CD4-positive, CD25-positive, alpha-beta regulatory T cell (primary cell): ENCODE measurements at regions not wholly inside any gene's neighbourhood (a gene's known extent, or its start where the extent isn't known, plus 50 kb on each side); places are given as distances from the start of the nearest gene placed in this dataset.
A peak's percentile ranks its signal among the peaks of the same experiment; 100 is the strongest.

Experiments
- ATAC-seq, 2 donors: fragments of 150-1000 bp; cut with Tn5 transposase; one replicate each; pipeline ENCODE4 v1.10.0; 2021; ENCODE audit warnings: low read depth in 2 of 2, moderate number of reproducible peaks in 2 of 2, moderate library complexity in 1 of 2
- DNase-seq, 3 donors: peaks; one replicate each; pipeline versions ENCODE4 v3.0.0 to v3.0.0-alpha.2; 2012 to 2022; ENCODE audit warnings: mixed read lengths in 1 of 3
- H3K27ac ChIP-seq: one replicate; pipeline ENCODE4 v1.7.0; 2013; ENCODE audit warnings: mild to moderate bottlenecking, low read length; ENCODE audit not compliant: insufficient read depth, poor library complexity, severe bottlenecking
- H3K27me3 ChIP-seq: one replicate; pipeline ENCODE4 v1.7.0; 2013; ENCODE audit warnings: low read length; ENCODE audit not compliant: control insufficient read depth, insufficient read depth
- H3K36me3 ChIP-seq: one replicate; pipeline ENCODE4 v1.7.0; 2013; ENCODE audit warnings: mild to moderate bottlenecking, low read length, moderate library complexity; ENCODE audit not compliant: control insufficient read depth, insufficient read depth
- H3K4me1 ChIP-seq: 2 replicates; pipeline ENCODE4 v1.7.0; 2013; ENCODE audit warnings: mild to moderate bottlenecking, low read length; ENCODE audit not compliant: insufficient read depth, control insufficient read depth, poor library complexity, severe bottlenecking
- H3K4me3 ChIP-seq: one replicate; pipeline ENCODE4 v1.7.0; 2013; ENCODE audit warnings: low read depth, mild to moderate bottlenecking, low read length, moderate library complexity
- H3K9me3 ChIP-seq, 2 experiments: 1 replicate in 1 of 2; 2 replicates in 1 of 2; pipeline ENCODE4 v1.7.0; 2013; ENCODE audit warnings: low read length in 2 of 2, mild to moderate bottlenecking in 1 of 2, moderate library complexity in 1 of 2; ENCODE audit not compliant: control insufficient read depth in 2 of 2
- H3K27ac Mint-ChIP-seq, 3 donors: one replicate each; pipeline ENCODE4 v1.8.0; 2020 to 2022; ENCODE audit warnings: mild to moderate bottlenecking in 3 of 3, mixed read lengths in 3 of 3, moderate library complexity in 2 of 3
- H3K27me3 Mint-ChIP-seq: one replicate; pipeline ENCODE4 v1.8.0; 2022; ENCODE audit warnings: mild to moderate bottlenecking, mixed read lengths
- H3K36me3 Mint-ChIP-seq: one replicate; pipeline ENCODE4 v1.8.0; 2020; ENCODE audit warnings: mixed read lengths
- H3K4me1 Mint-ChIP-seq, 4 donors: one replicate each; pipeline ENCODE4 v1.8.0; 2020 to 2022; ENCODE audit warnings: mixed read lengths in 4 of 4, mild to moderate bottlenecking in 1 of 4
- H3K4me3 Mint-ChIP-seq, 4 donors: one replicate each; pipeline ENCODE4 v1.8.0; 2020 to 2022; ENCODE audit warnings: mild to moderate bottlenecking in 4 of 4, mixed read lengths in 4 of 4, moderate library complexity in 3 of 4
- H3K9me3 Mint-ChIP-seq, 7 donors: one replicate each; pipeline ENCODE4 v1.8.0; 2020 to 2022; ENCODE audit warnings: mixed read lengths in 7 of 7, mild to moderate bottlenecking in 3 of 7, moderate library complexity in 2 of 7

DNA sequence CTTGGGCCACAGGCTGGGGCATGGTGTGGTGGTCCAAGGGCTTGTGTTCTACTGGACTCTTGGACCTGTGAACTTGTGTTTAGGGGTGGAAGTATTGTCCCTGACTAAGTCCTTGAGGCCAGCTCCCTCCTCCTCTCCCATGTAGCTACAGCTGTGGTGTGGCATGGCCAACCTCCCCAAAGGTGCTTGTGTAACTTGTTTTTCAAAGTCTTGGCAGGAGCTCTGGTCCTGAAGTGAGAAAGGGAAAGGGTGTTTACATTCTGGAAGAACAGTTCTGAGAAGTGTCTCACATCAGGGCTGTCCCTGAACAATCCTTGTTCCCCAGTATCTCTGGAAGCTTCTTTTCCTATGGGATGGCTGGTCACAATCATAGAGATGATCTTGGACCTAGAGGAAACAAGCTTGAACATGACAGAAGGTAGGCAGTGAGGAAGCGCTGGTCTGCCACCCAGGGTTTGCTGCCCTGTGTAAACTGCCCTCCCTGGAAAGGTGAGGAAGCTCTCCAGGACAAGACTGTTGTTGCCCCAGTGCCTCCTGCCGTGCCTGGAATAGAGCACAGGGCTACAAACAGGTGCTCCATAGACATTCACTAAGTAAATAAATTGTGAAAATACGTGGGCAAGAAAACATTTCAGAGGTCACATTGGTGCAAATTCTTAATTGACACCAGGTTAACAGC, 64.6 kb upstream of the KLF9 start:
- H3K4me1 Mint-ChIP-seq = peaks cover 0 to 2% (median 0%) of the 10 kb centered on the region in 4 donors
- H3K9me3 ChIP-seq = no peaks in the 10 kb centered on the region
- peak overlapping the region in 1 of 3 donors; percentile 7 for H3K27ac Mint-ChIP-seq
- H3K36me3 Mint-ChIP-seq = no peaks in the 10 kb centered on the region
- H3K4me1 ChIP-seq = peaks cover under 1% of the 10 kb centered on the region
- H3K36me3 ChIP-seq = no peaks in the 10 kb centered on the region
- no peak overlapping the region for H3K27ac ChIP-seq
- peaks cover 3% of the 10 kb centered on the region for H3K27me3 ChIP-seq
- no peaks in the 10 kb centered on the region for H3K9me3 Mint-ChIP-seq
- no peak overlapping the region for H3K4me3 Mint-ChIP-seq
- no peak overlapping the region for H3K4me3 ChIP-seq
- H3K27me3 Mint-ChIP-seq = peaks cover 26% of the 10 kb centered on the region
- ATAC-seq = no peak
- no peak for DNase-seq

DNA sequence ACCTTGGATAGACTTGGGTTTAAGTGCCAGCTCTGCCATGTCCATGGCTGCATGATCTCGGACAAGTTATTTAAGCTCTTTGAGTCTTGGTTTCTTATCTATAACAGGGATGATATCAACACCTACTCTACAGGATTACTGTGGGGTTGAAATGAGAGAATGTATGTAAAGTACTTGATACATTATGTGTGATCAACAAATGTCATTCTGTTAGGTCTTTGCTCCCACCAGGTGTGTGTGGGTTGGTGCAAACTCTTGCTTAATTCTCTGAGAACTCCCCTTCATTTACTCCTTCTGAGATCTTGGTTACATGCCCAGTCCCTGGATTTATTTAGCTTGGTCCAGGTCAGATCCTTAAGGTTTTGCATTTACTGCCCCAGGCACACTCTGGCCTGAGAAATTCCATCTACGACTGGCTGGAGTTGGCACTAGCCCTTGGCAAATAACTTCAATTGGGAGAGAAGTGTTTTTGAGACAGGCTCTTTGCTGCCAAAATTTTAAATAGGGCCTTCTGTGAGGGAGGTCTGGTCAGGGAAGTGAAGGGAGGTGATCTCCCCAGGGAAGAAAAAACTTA, 63.5 kb upstream of the KLF9 start:
- no peaks in the 10 kb centered on the region for H3K9me3 Mint-ChIP-seq
- no peak for ATAC-seq
- H3K4me3 Mint-ChIP-seq = no peak overlapping the region
- H3K27me3 Mint-ChIP-seq = peaks cover 19% of the 10 kb centered on the region
- H3K4me3 ChIP-seq = no peak overlapping the region
- H3K4me1 Mint-ChIP-seq = peaks cover 0 to 2% (median under 1%) of the 10 kb centered on the region in 4 donors
- H3K36me3 Mint-ChIP-seq = no peaks in the 10 kb centered on the region
- H3K27ac ChIP-seq = no peak overlapping the region
- DNase-seq = no peak
- no peaks in the 10 kb centered on the region for H3K36me3 ChIP-seq
- H3K9me3 ChIP-seq = no peaks in the 10 kb centered on the region
- no peaks in the 10 kb centered on the region for H3K4me1 ChIP-seq
- peaks cover 3% of the 10 kb centered on the region for H3K27me3 ChIP-seq
- H3K27ac Mint-ChIP-seq = peak overlapping the region in 1 of 3 donors; percentile 37

DNA sequence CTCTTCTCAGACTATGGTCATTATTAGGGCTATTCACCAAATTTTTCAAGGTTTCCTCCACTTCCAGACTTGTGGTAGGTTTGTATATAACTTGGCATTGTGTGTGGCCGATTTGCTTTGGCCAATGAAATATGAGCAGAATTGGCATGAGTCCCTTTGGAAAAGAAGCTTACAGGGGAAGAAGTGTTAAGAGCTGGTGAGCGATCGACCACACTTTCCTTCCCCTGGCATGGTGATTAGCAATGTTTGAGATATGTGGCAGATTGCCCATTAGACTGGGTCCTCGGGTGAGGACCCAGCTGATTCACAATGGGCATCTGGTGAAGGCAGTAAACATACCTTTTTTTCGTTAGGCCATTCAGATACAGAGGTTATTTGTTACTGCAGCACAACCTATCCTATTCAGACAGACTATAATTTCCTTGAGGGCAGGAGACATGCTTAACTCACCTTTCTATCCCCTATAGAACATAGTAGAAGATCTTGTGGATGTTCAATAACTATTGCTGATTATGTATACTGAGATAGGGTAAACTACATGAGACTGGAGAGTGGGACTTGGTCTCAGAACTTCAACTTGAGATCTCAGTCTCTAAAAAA, 62.8 kb upstream of the KLF9 start:
- no peaks in the 10 kb centered on the region for H3K36me3 ChIP-seq
- Mint-ChIP-seq H3K4me3 (no peak overlapping the region), H3K9me3 (no peaks in the 10 kb centered on the region), H3K36me3 (no peaks in the 10 kb centered on the region), H3K4me1 (peaks cover 0 to 2% (median under 1%) of the 10 kb centered on the region in 4 donors), H3K27ac (no peak overlapping the region), H3K27me3 (peaks cover 19% of the 10 kb centered on the region)
- no peak overlapping the region for H3K27ac ChIP-seq
- H3K9me3 ChIP-seq = no peaks in the 10 kb centered on the region
- no peaks in the 10 kb centered on the region for H3K4me1 ChIP-seq
- H3K4me3 ChIP-seq = no peak overlapping the region
- no peak for DNase-seq
- H3K27me3 ChIP-seq = peaks cover 3% of the 10 kb centered on the region
- ATAC-seq = no peak

DNA sequence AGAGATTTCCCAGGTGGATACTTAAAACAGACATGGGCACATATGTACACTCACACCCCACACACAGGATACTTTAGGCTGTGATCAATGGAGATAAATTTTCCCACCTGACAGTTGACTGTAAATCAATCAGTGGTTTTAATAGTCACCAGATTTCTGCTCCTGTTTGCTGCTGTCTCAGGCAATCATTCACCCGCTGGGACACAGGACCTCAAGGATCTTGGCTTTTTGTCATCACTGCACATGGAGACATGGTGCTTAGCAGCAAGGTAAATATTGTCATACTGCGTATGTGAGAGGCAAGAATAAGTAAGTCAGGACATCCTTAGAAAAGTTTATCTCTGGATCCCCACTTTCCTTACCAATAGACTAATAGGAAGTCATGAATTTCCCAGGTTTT, 60.8 kb upstream of the KLF9 start:
- DNase-seq = no peak
- no peaks in the 10 kb centered on the region for H3K36me3 ChIP-seq
- no peaks in the 10 kb centered on the region for H3K36me3 Mint-ChIP-seq
- ATAC-seq = no peak
- peaks cover 4% of the 10 kb centered on the region for H3K4me1 ChIP-seq
- no peak overlapping the region for H3K27ac Mint-ChIP-seq
- H3K27ac ChIP-seq = no peak overlapping the region
- H3K27me3 ChIP-seq = peaks cover 3% of the 10 kb centered on the region
- no peaks in the 10 kb centered on the region for H3K9me3 ChIP-seq
- no peaks in the 10 kb centered on the region for H3K9me3 Mint-ChIP-seq
- H3K4me1 Mint-ChIP-seq = peaks cover 9 to 19% (median 10%) of the 10 kb centered on the region in 4 donors
- no peak overlapping the region for H3K4me3 ChIP-seq
- H3K4me3 Mint-ChIP-seq = no peak overlapping the region
- H3K27me3 Mint-ChIP-seq = peaks cover 19% of the 10 kb centered on the region

DNA sequence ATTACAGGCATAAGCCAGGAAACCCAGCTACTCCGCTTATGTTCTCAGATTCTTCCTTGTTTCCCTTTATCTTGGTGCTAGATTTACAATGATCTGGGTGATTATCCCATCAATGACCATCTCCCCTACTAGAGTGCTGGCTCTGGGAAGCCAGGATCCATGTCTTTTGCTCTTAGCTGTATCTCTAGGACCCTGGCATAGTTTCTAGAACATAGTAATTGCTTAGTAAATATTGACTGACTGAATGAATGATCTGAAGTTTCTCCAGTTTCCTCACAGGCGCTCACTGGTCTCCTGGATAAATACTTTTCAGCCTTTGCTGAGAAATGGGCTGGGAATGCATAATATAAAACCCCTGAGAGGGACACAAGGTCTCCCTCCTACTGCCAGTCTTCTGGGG, 60.0 kb upstream of the KLF9 start:
- Mint-ChIP-seq H3K4me1 (peaks cover 12 to 26% (median 15%) of the 10 kb centered on the region in 4 donors), H3K36me3 (no peaks in the 10 kb centered on the region), H3K9me3 (no peaks in the 10 kb centered on the region), H3K27me3 (peaks cover 19% of the 10 kb centered on the region), H3K4me3 (no peak overlapping the region), H3K27ac (peak overlapping the region in 1 of 3 donors; percentile 56)
- peaks cover 11% of the 10 kb centered on the region for H3K4me1 ChIP-seq
- no peaks in the 10 kb centered on the region for H3K9me3 ChIP-seq
- no peak overlapping the region for H3K4me3 ChIP-seq
- ATAC-seq (no peak), DNase-seq (no peak)
- H3K36me3 ChIP-seq = no peaks in the 10 kb centered on the region
- H3K27me3 ChIP-seq = peaks cover 3% of the 10 kb centered on the region
- H3K27ac ChIP-seq = no peak overlapping the region

DNA sequence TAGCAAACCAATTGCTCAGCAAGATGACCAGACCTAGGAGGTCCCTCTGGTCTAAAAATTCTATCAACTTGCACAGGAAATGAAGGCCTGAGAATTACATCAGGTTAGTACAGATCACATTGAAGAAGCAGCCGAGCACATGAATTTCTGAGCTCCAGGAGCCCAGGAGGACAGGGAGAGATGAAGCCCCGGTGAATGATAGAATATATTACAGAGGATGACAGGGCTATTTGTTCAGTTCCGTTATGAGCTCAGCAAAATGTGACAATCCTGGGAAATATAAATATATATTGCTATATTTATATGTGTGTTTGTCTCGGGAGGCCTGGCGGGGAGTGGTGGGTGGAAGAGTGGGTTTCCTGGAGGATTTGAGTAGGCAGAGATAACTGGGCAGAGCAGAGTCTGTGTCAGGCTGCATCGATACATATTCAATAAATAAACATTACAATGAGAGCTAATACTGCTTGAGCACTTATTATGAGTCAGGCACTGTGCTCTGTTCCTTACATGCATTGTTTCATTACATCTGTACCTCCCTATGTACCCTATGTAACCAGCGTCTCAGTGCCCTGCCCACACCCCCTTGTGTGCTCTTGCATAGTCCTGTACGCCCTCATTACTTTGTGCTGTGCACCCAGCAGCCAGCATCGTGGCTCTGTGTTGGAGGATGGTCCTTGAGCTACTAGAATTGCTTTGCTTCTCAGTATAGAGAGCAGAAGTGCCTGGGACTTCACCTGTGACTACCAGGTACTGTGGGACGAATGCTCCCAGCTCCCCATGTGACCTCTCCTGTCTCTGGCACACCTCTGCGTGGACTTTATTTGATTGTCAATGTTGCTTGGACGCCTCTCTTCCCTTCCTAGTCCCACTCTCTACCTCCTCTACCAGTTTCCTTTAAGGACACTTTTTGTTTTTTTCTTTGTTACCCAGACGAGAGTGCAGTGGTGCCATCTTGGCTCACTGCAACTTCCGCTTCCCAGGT, 58.1 kb upstream of the KLF9 start:
- H3K27me3 ChIP-seq = peaks cover 3% of the 10 kb centered on the region
- Mint-ChIP-seq H3K4me3 (no peak overlapping the region), H3K27me3 (peaks cover 19% of the 10 kb centered on the region), H3K9me3 (no peaks in the 10 kb centered on the region), H3K27ac (peak overlapping the region in 2 of 3 donors; percentile 73 to 78), H3K4me1 (peaks cover 16 to 36% (median 19%) of the 10 kb centered on the region in 4 donors), H3K36me3 (no peaks in the 10 kb centered on the region)
- ATAC-seq = no peak
- no peaks in the 10 kb centered on the region for H3K9me3 ChIP-seq
- DNase-seq = no peak
- H3K27ac ChIP-seq = no peak overlapping the region
- H3K36me3 ChIP-seq = no peaks in the 10 kb centered on the region
- no peak overlapping the region for H3K4me3 ChIP-seq
- peaks cover 11% of the 10 kb centered on the region for H3K4me1 ChIP-seq
